ENCODE measurements at regions not wholly inside any gene's neighbourhood (a gene's known extent, or its start where the extent isn't known, plus 50 kb on each side); places are given as distances from the start of the nearest gene placed in this dataset.

GRCh38 chr2:190827720-190828119 lies 52.9 kb upstream of the GLS start:
- TF ChIP-seq ZNF350 (tag by site-specific recombination; IDR thresholded peaks at IDR 0.05), result no peak
- no peak for TF ChIP-seq ZNF274 (IDR thresholded peaks at IDR 0.05; ENCODE audit: low read length)
- TF ChIP-seq ZNF274 (tag by site-specific recombination; IDR thresholded peaks at IDR 0.05; ENCODE audit: borderline replicate concordance), result no peak
- TF ChIP-seq ZNF660 (tag by site-specific recombination; IDR thresholded peaks at IDR 0.05), result no peak
- TF ChIP-seq ZNF202 (tag by site-specific recombination; IDR thresholded peaks at IDR 0.05; ENCODE audit: borderline replicate concordance), result no peak
- Histone ChIP-seq H3K4me1 (ENCODE audit: control insufficient read depth, insufficient read depth, low read length) (no peaks in the 10 kb centered on the region), H3K4me3 (ENCODE audit: low read depth, low read length) (no peak overlapping the region), H3K27ac (ENCODE audit: extremely low read depth, low read depth, low read length) (no peak overlapping the region), H3K36me3 (ENCODE audit: control insufficient read depth in 2 of 2, insufficient read depth in 1 of 2, low read length in 2 of 2) (no peaks in the 10 kb centered on the region), H3K9me3 (ENCODE audit: control insufficient read depth, insufficient read depth, low read depth, low read length) (no peaks in the 10 kb centered on the region)
- POLR2A ChIA-PET, result no interaction called here
- CTCF ChIA-PET, result no interaction called here

DNA sequence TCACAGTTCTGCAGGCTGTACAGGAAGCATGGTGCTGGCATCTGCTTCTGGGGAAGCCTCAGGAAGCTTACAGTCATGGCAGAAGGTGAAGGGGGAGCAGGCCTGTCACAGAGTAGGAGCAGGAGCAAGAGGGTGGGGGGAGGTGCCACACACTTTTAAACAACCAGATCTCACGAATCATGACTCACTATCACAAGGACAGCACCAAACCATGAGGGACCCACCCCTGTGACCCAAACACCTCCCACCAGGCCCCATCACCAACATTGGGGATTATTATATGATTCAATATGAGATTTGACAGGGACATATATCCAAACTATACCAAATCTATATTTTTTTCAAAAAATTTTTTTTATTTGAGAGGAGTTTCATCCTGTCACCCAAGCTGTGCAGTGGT lies 51.0 kb upstream of the GLS start:
- TF ChIP-seq ZNF19 (tag by site-specific recombination; IDR thresholded peaks at IDR 0.05; ENCODE audit: low read depth) (no peak), ZBTB48 (tag by site-specific recombination; IDR thresholded peaks at IDR 0.05) (no peak), RBAK (tag by site-specific recombination; IDR thresholded peaks at IDR 0.05) (no peak), ZNF792 (tag by site-specific recombination; IDR thresholded peaks at IDR 0.05) (no peak), HOXC10 (CRISPR knock-in tag; IDR thresholded peaks at IDR 0.05) (no peak), ZBTB21 (tag by site-specific recombination; IDR thresholded peaks at IDR 0.05) (no peak), ZNF112 (tag by site-specific recombination; IDR thresholded peaks at IDR 0.05) (no peak), ZNF555 (tag by site-specific recombination; conservative IDR thresholded peaks at IDR 0.05) (no peak), ZNF214 (tag by site-specific recombination; IDR thresholded peaks at IDR 0.05; ENCODE audit: borderline replicate concordance) (no peak), ZNF501 (tag by site-specific recombination; IDR thresholded peaks at IDR 0.05) (no peak), WT1 (tag by site-specific recombination; IDR thresholded peaks at IDR 0.05) (no peak), ZNF549 (tag by site-specific recombination; IDR thresholded peaks at IDR 0.05) (no peak), GLIS2 (tag by site-specific recombination; IDR thresholded peaks at IDR 0.05) (no peak), SCRT2 (tag by site-specific recombination; IDR thresholded peaks at IDR 0.05) (no peak), ZBTB1 (tag by site-specific recombination; IDR thresholded peaks at IDR 0.05) (no peak), ZBTB8A (tag by site-specific recombination; IDR thresholded peaks at IDR 0.05) (no peak)
- Histone ChIP-seq H3K27ac (ENCODE audit: extremely low read depth, low read depth, low read length) (no peak overlapping the region), H3K4me1 (ENCODE audit: control insufficient read depth, insufficient read depth, low read length) (no peaks in the 10 kb centered on the region), H3K36me3 (ENCODE audit: control insufficient read depth in 2 of 2, insufficient read depth in 1 of 2, low read length in 2 of 2) (no peaks in the 10 kb centered on the region), H3K9me3 (ENCODE audit: control insufficient read depth, insufficient read depth, low read depth, low read length) (no peaks in the 10 kb centered on the region), H3K4me3 (ENCODE audit: low read depth, low read length) (no peak overlapping the region)
- ChIA-PET CTCF (no interaction called here), POLR2A (interaction anchor here (0.6 kb wide), 1 partner anchor 51 kb away, joined by 4 read pairs; no protein-coding TSS in a partner anchor)
